Smooth muscle cell (in vitro differentiated cells): ENCODE measurements at regions not wholly inside any gene's neighbourhood (a gene's known extent, or its start where the extent isn't known, plus 50 kb on each side); places are given as distances from the start of the nearest gene placed in this dataset.

ENCODE experiments used
- DNase-seq: peaks from one replicate; lab custom pipeline; 2025; ENCODE audit not compliant: unreplicated experiment; lab: John Stamatoyannopoulos, UW
- H2AFZ ChIP-seq: fragments of 200-600 bp; sonication (generic); 2 replicates; pipeline ENCODE4 v1.6.0; 2016; ENCODE audit warnings: antibody characterized with exemption, low read depth, mild to moderate bottlenecking
- H3F3A ChIP-seq: fragments of 200-600 bp; sonication (generic); 2 replicates; pipeline ENCODE4 v1.6.0; 2017; ENCODE audit warnings: antibody characterized with exemption, low read depth
- H3K27ac ChIP-seq: fragments of 200-600 bp; sonication (generic); 2 replicates; pipeline ENCODE4 v1.5.1; 2016; ENCODE audit warnings: low read depth, mild to moderate bottlenecking
- H3K27me3 ChIP-seq: fragments of 200-600 bp; sonication (generic); 2 replicates; pipeline ENCODE4 v1.6.1; 2016; ENCODE audit warnings: low read depth, mild to moderate bottlenecking
- H3K36me3 ChIP-seq: fragments of 200-600 bp; sonication (generic); 2 replicates; pipeline ENCODE4 v1.5.1; 2016; ENCODE audit warnings: low read depth
- H3K4me1 ChIP-seq: fragments of 200-600 bp; sonication (generic); 2 replicates; pipeline ENCODE4 v1.5.1; 2016; ENCODE audit warnings: low read depth
- H3K4me2 ChIP-seq: fragments of 200-600 bp; sonication (generic); 2 replicates; pipeline ENCODE4 v1.6.0; 2016; ENCODE audit warnings: mild to moderate bottlenecking
- H3K4me3 ChIP-seq: fragments of 200-600 bp; sonication (generic); 2 replicates; pipeline ENCODE4 v1.5.1; 2016; ENCODE audit warnings: mild to moderate bottlenecking
- H3K79me2 ChIP-seq: fragments of 200-600 bp; sonication (generic); 2 replicates; pipeline ENCODE4 v1.6.0; 2016; ENCODE audit warnings: low read depth, mild to moderate bottlenecking
- H3K9ac ChIP-seq: fragments of 200-600 bp; sonication (generic); 2 replicates; pipeline ENCODE4 v1.6.0; 2016; ENCODE audit warnings: low read depth
- H3K9me3 ChIP-seq: fragments of 200-600 bp; sonication (generic); replicated peaks from 2 replicates; pipeline ENCODE4 v1.5.1; 2016; ENCODE audit warnings: low read depth
- H4K20me1 ChIP-seq: fragments of 200-600 bp; sonication (generic); 2 replicates; pipeline ENCODE4 v1.6.0; 2016; ENCODE audit warnings: low read depth
- WGBS: methylation state at CpG from one replicate; pipeline ENCODE4 v1.1.7; 2016; ENCODE audit warnings: low lambda C conversion rate; 5-methylcytosine and 5-hydroxymethylcytosine counted together
- TF ChIP-seq, protein P1 (sequence below): fragments of 200-600 bp; sonication (generic); IDR thresholded peaks from 2 replicates; pipeline ENCODE4 v1.5.1; 2017; ENCODE audit warnings: borderline replicate concordance, mild to moderate bottlenecking, antibody characterized with exemption; ENCODE audit not compliant: insufficient read depth, poor library complexity, severe bottlenecking

DNA sequence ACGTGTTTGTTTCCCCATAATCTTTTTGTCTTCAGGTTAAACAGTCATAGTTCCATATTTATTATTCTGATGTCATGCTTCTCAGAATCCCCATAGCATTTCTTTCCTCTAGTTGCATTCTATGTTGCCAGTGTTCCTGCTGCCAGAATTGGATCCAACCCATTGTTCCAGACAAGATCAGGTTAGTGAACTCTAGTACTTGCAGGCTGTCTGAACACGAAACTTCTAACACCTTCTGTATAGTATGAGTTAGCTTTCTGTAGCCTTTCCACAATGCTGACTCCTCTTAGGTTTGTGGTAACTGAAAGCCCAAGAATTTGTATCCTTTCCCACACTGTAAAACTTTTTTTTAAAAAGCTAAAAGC, 88.0 kb upstream of the ROPN1 start:
- Histone ChIP-seq H4K20me1 (peaks cover 51% of the 10 kb centered on the region), H3K27me3 (no peaks in the 10 kb centered on the region), H2AFZ (no peak overlapping the region), H3F3A (no peaks in the 10 kb centered on the region), H3K36me3 (no peaks in the 10 kb centered on the region), H3K9me3 (no peaks in the 10 kb centered on the region), H3K9ac (no peak overlapping the region), H3K4me2 (peak overlapping the region; percentile 56), H3K27ac (peak overlapping the region; percentile 7), H3K79me2 (peaks cover 28% of the 10 kb centered on the region), H3K4me3 (no peak overlapping the region), H3K4me1 (no peaks in the 10 kb centered on the region)
- TF ChIP-seq, protein P1, sequence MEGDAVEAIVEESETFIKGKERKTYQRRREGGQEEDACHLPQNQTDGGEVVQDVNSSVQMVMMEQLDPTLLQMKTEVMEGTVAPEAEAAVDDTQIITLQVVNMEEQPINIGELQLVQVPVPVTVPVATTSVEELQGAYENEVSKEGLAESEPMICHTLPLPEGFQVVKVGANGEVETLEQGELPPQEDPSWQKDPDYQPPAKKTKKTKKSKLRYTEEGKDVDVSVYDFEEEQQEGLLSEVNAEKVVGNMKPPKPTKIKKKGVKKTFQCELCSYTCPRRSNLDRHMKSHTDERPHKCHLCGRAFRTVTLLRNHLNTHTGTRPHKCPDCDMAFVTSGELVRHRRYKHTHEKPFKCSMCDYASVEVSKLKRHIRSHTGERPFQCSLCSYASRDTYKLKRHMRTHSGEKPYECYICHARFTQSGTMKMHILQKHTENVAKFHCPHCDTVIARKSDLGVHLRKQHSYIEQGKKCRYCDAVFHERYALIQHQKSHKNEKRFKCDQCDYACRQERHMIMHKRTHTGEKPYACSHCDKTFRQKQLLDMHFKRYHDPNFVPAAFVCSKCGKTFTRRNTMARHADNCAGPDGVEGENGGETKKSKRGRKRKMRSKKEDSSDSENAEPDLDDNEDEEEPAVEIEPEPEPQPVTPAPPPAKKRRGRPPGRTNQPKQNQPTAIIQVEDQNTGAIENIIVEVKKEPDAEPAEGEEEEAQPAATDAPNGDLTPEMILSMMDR, result no peak
- no peak for DNase-seq
- WGBS, result 50% methylated on average over 2 of the region's 2 CpGs

DNA sequence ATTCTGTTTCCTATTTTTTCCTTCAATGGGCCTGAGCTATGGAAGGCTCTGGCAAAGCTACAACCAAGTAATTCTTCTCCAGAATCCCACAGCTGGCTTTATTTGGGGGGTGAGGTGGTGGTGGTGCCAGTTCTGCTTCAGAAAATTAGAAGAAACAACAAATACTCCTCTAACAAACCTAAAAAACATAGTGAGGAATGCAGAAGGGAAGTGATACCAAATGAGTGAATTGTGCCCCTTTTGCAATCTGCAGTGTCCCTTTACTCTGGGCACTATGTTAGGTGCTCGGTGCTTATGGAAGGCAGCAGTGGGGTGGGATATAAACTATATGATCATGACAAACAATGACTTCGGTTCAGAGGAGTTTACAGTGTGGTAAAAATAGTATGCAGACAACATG, 90.4 kb upstream of the ROPN1 start:
- H3F3A ChIP-seq, result no peaks in the 10 kb centered on the region
- no peaks in the 10 kb centered on the region for H3K9me3 ChIP-seq
- H3K27ac ChIP-seq, result no peak overlapping the region
- H3K4me2 ChIP-seq, result no peak overlapping the region
- peaks cover 47% of the 10 kb centered on the region for H4K20me1 ChIP-seq
- DNase-seq, result no peak
- H3K4me3 ChIP-seq, result no peak overlapping the region
- no peaks in the 10 kb centered on the region for H3K36me3 ChIP-seq
- TF ChIP-seq, protein P1, result no peak
- 79% methylated on average over 2 of the region's 2 CpGs for WGBS
- no peaks in the 10 kb centered on the region for H3K27me3 ChIP-seq
- no peaks in the 10 kb centered on the region for H3K4me1 ChIP-seq
- H2AFZ ChIP-seq, result no peak overlapping the region
- H3K9ac ChIP-seq, result no peak overlapping the region
- peaks cover 33% of the 10 kb centered on the region for H3K79me2 ChIP-seq

DNA sequence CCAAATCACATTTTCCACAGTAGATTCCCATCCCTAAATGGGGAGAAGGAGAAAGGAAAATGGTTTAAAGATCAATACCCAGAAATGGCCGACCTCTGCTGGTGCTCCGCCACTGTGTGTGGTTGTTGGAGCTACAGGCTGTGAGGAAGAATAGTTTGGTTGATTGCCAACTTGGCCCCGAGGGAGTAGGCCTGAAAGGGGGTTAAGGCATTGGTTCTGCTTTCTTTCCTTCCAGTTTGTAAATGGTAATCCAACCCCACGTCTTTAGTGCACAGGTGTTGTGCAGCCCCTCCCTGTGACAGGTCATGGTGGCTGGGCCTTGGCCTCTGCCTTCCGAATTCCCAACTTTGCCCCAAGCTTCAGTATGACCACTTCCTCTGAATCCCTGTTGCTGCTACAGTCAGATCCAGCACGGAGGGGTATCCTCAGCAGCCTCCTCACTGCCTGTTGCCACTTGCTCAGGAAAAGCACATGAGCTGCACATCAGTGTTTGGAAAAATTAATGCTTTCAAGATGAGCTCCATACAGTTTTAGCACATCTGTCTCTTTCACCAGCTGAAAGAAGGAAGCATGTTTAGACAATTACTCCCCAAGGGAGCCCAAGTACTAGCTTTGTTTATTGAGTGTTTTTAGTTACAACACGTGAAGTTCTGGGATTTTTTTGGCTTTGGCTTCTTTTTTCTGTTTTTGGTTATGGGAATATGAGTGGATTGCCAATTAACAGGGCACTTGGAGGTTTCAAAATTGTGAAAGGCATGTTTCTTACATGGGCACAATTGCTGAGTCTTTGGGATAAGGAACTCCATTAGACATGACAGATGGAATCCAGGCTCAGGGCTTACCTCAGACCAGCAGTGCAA, 92.3 kb upstream of the ROPN1 start:
- Histone ChIP-seq H4K20me1 (peaks cover 53% of the 10 kb centered on the region), H3K79me2 (peaks cover 25% of the 10 kb centered on the region), H3K27ac (no peak overlapping the region), H3K4me1 (no peaks in the 10 kb centered on the region), H3K36me3 (no peaks in the 10 kb centered on the region), H3K4me3 (no peak overlapping the region), H3K4me2 (no peak overlapping the region), H3F3A (no peaks in the 10 kb centered on the region), H2AFZ (no peak overlapping the region), H3K9ac (no peak overlapping the region), H3K9me3 (no peaks in the 10 kb centered on the region), H3K27me3 (no peaks in the 10 kb centered on the region)
- no peak for DNase-seq
- WGBS, result 81% methylated on average over 7 of the region's 7 CpGs
- TF ChIP-seq, protein P1, result no peak

DNA sequence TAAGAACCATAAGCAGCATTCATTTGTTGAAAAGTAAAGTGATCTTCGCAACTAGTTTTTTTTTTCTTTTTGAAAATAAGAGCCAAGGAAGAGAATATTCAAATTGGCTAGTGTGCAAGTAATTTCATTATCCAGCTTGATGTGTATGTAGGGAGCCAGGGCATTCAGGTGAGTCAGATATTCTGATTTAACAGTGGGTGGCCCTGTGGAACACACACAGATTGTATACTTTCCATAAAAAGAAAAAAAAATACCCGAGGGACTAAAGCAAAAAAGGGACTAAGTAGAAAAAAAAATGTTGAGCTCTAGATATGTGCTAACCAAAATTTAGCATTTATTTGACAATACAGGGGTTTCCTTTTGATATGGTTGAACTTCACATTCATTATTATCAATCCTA, 96.9 kb upstream of the ROPN1 start:
- Histone ChIP-seq H3K27me3 (no peaks in the 10 kb centered on the region), H4K20me1 (peaks cover 43% of the 10 kb centered on the region), H3K9me3 (no peaks in the 10 kb centered on the region), H3F3A (no peaks in the 10 kb centered on the region), H3K79me2 (peaks cover 30% of the 10 kb centered on the region), H3K9ac (no peak overlapping the region), H2AFZ (no peak overlapping the region), H3K36me3 (no peaks in the 10 kb centered on the region), H3K4me1 (peaks cover 7% of the 10 kb centered on the region), H3K27ac (no peak overlapping the region), H3K4me3 (no peak overlapping the region), H3K4me2 (no peak overlapping the region)
- TF ChIP-seq, protein P1, result no peak
- 89% methylated on average over 2 of the region's 2 CpGs for WGBS
- no peak for DNase-seq
